ENCODE measurements at regions not wholly inside any gene's neighbourhood (a gene's known extent, or its start where the extent isn't known, plus 50 kb on each side); places are given as distances from the start of the nearest gene placed in this dataset.

- Mint-ChIP-seq H3K9me3 (peaks cover 4% of the 10 kb centered on the region; the same call in 1 of the 2 replicates), H3K4me1 (ENCODE audit: low read depth) (peaks cover 82% of the 10 kb centered on the region), H3K36me3 (ENCODE audit: low read depth) (peaks cover 32% of the 10 kb centered on the region), H3K27me3 (ENCODE audit: insufficient read depth) (no peaks in the 10 kb centered on the region), H3K4me3 (no peak overlapping the region), H3K27ac (no peak overlapping the region)
- DNase-seq = no peak
- TF ChIP-seq, protein P1, sequence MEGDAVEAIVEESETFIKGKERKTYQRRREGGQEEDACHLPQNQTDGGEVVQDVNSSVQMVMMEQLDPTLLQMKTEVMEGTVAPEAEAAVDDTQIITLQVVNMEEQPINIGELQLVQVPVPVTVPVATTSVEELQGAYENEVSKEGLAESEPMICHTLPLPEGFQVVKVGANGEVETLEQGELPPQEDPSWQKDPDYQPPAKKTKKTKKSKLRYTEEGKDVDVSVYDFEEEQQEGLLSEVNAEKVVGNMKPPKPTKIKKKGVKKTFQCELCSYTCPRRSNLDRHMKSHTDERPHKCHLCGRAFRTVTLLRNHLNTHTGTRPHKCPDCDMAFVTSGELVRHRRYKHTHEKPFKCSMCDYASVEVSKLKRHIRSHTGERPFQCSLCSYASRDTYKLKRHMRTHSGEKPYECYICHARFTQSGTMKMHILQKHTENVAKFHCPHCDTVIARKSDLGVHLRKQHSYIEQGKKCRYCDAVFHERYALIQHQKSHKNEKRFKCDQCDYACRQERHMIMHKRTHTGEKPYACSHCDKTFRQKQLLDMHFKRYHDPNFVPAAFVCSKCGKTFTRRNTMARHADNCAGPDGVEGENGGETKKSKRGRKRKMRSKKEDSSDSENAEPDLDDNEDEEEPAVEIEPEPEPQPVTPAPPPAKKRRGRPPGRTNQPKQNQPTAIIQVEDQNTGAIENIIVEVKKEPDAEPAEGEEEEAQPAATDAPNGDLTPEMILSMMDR (IDR thresholded peaks at IDR 0.05) = no peak
These were observed 133.9 kb upstream of the ADRA1B start for GRCh38 chr5:159782197-159782994.

- peaks cover 4% of the 10 kb centered on the region; the same call in 1 of the 2 replicates for H3K9me3 Mint-ChIP-seq
- H3K36me3 Mint-ChIP-seq (ENCODE audit: low read depth) = peaks cover 27% of the 10 kb centered on the region
- no peak overlapping the region for H3K27ac Mint-ChIP-seq
- DNase-seq = no peak
- no peaks in the 10 kb centered on the region; the same call in 1 of the 2 replicates for H3K27me3 Mint-ChIP-seq (ENCODE audit: insufficient read depth)
- no peak overlapping the region for H3K4me3 Mint-ChIP-seq
- TF ChIP-seq, protein P1 (IDR thresholded peaks at IDR 0.05) = no peak
- H3K4me1 Mint-ChIP-seq (ENCODE audit: low read depth) = peaks cover 82% of the 10 kb centered on the region
These were observed 133.3 kb upstream of the ADRA1B start for GRCh38 chr5:159782995-159783300.

- Mint-ChIP-seq H3K27ac (no peak overlapping the region), H3K36me3 (ENCODE audit: low read depth) (peaks cover 19% of the 10 kb centered on the region), H3K4me3 (no peak overlapping the region), H3K9me3 (peaks cover under 1% of the 10 kb centered on the region; the same call in 1 of the 2 replicates), H3K4me1 (ENCODE audit: low read depth) (peaks cover 76% of the 10 kb centered on the region), H3K27me3 (ENCODE audit: insufficient read depth) (no peaks in the 10 kb centered on the region; the same call in none of the 2 replicates)
- no peak for DNase-seq
- TF ChIP-seq, protein P1 (IDR thresholded peaks at IDR 0.05) = no peak
These were observed 132.5 kb upstream of the ADRA1B start for GRCh38 chr5:159783726-159784247.

DNA sequence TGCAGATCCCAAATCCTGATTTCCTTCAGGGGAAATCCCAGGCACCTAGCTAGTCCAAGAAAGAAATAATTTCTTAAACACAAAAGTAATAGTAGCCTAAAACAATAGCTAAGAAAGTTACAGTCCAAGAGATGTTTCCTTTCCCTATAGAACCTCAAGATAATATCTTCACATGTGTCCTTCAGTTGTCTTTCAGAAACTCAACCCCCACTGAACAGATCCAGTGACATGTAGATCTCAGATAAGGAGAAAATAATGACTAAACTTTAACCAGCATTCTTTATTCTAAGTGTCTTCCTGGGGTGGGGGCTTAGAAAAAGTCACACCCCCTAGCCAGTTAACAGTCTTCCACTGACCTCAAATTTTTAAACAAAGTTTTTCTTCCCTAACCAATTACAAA, 131.3 kb upstream of the ADRA1B start:
- Mint-ChIP-seq H3K27ac (no peak overlapping the region), H3K27me3 (ENCODE audit: insufficient read depth) (peaks cover 3% of the 10 kb centered on the region), H3K4me1 (ENCODE audit: low read depth) (peaks cover 64% of the 10 kb centered on the region), H3K36me3 (ENCODE audit: low read depth) (peaks cover 19% of the 10 kb centered on the region), H3K4me3 (no peak overlapping the region), H3K9me3 (no peaks in the 10 kb centered on the region; the same call in 1 of the 2 replicates)
- no peak for DNase-seq
- TF ChIP-seq, protein P1 (IDR thresholded peaks at IDR 0.05) = no peak

GRCh38 chr5:159785656-159786055, 130.6 kb upstream of the ADRA1B start:
- TF ChIP-seq, protein P1 (IDR thresholded peaks at IDR 0.05) = no peak
- Mint-ChIP-seq H3K36me3 (ENCODE audit: low read depth) (peaks cover 19% of the 10 kb centered on the region), H3K27me3 (ENCODE audit: insufficient read depth) (peaks cover 3% of the 10 kb centered on the region), H3K9me3 (no peaks in the 10 kb centered on the region; the same call in 1 of the 2 replicates), H3K4me1 (ENCODE audit: low read depth) (peaks cover 58% of the 10 kb centered on the region), H3K27ac (no peak overlapping the region), H3K4me3 (no peak overlapping the region)
- DNase-seq = no peak

All from HFFc6 (cell line).